RWPE1 (cell line): ENCODE measurements at regions not wholly inside any gene's neighbourhood (a gene's known extent, or its start where the extent isn't known, plus 50 kb on each side); places are given as distances from the start of the nearest gene placed in this dataset.

Source experiments
- CTCF ChIA-PET: fragments of 350-600 bp; sonication (Branson Sonifier 250); formaldehyde crosslinking; extraction: SDS; loops from one replicate; lab custom pipeline; 2021; lab: Yijun Ruan, JAX
- POLR2A ChIA-PET: fragments of 400-600 bp; formaldehyde crosslinking; extraction: SDS; loops from one replicate; lab custom pipeline; 2020; ENCODE audit warnings: antibody characterized with exemption; ENCODE audit not compliant: low non-redundant PET; lab: Yijun Ruan, JAX
- DNase-seq: peaks from one replicate; pipeline ENCODE4 v3.0.0; 2012; ENCODE audit warnings: low spot score
- H3K27ac ChIP-seq: fragments of 450-650 bp; 2 replicates; pipeline ENCODE4 v1.5.1; 2017
- TF ChIP-seq, protein P1 (sequence below): fragments of 450-650 bp; conservative IDR thresholded peaks from 2 replicates; pipeline ENCODE4 v1.5.1; 2017; ENCODE audit warnings: low read depth, mild to moderate bottlenecking

GRCh38 chr2:216565956-216566355 lies 67.3 kb upstream of the IGFBP2 start:
- CTCF ChIA-PET, result interaction anchor here (0.7 kb wide), 1 partner anchor 25 kb away, joined by 3 read pairs; no protein-coding TSS in a partner anchor
- no peak overlapping the region for H3K27ac ChIP-seq
- POLR2A ChIA-PET, result no interaction called here
- TF ChIP-seq, protein P1, sequence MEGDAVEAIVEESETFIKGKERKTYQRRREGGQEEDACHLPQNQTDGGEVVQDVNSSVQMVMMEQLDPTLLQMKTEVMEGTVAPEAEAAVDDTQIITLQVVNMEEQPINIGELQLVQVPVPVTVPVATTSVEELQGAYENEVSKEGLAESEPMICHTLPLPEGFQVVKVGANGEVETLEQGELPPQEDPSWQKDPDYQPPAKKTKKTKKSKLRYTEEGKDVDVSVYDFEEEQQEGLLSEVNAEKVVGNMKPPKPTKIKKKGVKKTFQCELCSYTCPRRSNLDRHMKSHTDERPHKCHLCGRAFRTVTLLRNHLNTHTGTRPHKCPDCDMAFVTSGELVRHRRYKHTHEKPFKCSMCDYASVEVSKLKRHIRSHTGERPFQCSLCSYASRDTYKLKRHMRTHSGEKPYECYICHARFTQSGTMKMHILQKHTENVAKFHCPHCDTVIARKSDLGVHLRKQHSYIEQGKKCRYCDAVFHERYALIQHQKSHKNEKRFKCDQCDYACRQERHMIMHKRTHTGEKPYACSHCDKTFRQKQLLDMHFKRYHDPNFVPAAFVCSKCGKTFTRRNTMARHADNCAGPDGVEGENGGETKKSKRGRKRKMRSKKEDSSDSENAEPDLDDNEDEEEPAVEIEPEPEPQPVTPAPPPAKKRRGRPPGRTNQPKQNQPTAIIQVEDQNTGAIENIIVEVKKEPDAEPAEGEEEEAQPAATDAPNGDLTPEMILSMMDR, result no peak
- no peak for DNase-seq

DNA sequence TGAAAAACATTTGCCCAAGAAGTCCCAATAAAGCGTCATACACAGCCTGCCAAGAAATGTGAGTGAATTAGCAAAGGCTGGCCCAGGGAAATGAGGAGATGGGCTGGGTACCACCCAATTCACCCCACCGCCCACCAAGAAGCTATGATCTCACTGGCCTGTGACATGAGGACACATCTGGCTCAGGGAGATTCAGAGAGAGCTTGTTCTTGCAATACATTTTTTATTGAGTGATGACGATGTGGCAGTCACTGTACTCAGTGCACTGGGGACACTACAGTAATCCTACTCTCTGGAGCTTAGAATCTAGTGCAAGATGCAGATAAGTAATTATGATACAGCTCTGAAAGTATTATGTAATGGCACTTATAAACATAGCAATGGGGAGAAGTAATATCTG lies 64.6 kb upstream of the IGFBP2 start:
- ChIA-PET CTCF (no interaction called here), POLR2A (no interaction called here)
- no peak overlapping the region for H3K27ac ChIP-seq
- DNase-seq, result no peak
- TF ChIP-seq, protein P1, result no peak

DNA sequence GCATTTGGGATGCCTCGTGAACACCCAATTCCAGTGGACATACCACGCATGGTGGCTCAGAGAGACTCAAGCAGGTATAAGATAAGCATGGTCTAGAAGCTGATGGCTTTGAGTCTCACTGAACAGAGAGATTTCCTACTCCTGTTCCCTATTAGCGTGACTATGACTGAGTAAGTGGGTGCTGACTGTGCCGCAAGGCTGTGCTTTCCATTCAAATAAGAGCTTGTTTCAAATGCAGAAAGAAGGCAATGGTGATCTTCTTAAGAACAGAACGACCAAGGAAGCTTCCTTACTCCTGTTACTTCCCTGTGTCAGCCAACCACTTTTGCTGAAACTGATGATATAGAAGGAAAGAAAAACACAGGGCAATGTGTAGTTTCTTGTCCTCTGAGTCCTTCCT lies 63.5 kb upstream of the IGFBP2 start:
- H3K27ac ChIP-seq, result no peak overlapping the region
- ChIA-PET POLR2A (no interaction called here), CTCF (no interaction called here)
- TF ChIP-seq, protein P1, result no peak
- no peak for DNase-seq

- no peak overlapping the region for H3K27ac ChIP-seq
- DNase-seq, result no peak
- ChIA-PET CTCF (no interaction called here), POLR2A (no interaction called here)
- TF ChIP-seq, protein P1, result no peak
Measured at GRCh38 chr2:216570357-216570756, 62.9 kb upstream of the IGFBP2 start.

DNA sequence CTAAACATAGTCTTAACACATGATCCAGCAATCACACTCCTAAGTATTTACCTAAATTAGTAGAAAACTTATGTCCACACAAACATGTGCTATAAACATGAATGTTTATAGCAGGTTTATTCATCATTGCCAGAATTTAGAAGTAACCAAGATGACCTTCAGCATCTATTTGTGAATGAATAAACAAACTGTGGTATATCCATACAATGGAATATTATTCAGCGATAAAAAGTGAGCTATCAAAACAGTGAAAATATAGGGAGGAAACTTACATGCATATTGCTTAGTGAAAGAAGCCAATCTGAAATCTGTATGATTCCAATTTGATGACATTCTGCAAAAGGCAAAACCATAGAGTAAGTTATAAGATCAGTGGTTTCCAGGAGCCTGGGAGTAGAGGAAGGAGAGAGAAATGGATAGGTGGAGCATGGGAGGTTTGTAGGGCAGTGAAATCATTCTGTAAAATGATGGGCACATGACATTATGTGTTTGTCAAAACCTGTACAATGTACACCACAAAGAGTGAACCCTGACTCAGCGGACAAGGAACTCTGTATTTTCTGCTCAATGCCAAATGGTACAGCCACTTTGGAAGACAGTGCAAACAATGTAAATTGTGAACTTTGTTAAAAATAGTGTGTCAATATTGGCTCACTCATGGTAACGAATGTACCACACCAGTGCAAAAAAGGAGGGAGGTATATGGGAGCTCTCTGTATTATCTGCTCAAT lies 61.9 kb upstream of the IGFBP2 start:
- H3K27ac ChIP-seq, result no peak overlapping the region
- ChIA-PET CTCF (no interaction called here), POLR2A (no interaction called here)
- TF ChIP-seq, protein P1, result no peak
- no peak for DNase-seq

DNA sequence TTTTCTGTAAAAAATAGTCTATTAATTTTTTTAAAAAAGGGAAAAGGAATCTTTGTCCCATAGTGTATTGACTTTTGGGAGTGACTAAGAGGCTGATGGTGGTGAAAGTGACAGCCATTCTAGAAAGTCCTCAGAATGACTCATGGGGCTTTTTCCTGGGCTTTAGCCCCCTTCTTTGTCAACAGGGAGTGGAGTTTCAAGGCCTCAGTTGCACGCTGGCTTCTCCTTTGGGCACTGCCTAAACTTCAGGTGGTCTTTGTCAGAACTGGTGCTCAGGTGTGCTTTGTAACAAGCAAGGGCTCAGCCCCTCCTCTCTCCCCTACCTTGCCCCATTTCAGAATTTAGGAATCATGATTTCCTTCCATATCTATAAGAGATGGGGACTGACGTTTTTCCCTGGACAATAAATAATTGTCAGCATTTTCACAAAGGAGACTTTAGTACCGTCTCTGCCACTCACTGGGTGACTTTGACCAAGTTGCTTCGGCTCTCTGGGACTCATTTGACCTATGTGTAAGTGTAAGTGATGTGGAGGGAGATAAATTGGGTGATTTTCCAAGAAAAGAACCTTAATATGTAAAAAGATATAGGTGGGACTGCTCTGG lies 61.2 kb upstream of the IGFBP2 start:
- no peak for DNase-seq
- H3K27ac ChIP-seq, result no peak overlapping the region
- CTCF ChIA-PET, result interaction anchor here (0.6 kb wide), 1 partner anchor 349 kb away, joined by 3 read pairs; no protein-coding TSS in a partner anchor
- TF ChIP-seq, protein P1, result no peak
- POLR2A ChIA-PET, result no interaction called here
